Activated naive CD4-positive, alpha-beta T cell treated with anti-CD3 and anti-CD28 coated beads, Interleukin-2, amount 10 ng/mL, durations not matched to agents 7 days and 5 days (primary cell): ENCODE measurements at regions not wholly inside any gene's neighbourhood (a gene's known extent, or its start where the extent isn't known, plus 50 kb on each side); places are given as distances from the start of the nearest gene placed in this dataset.
"Not testable (repeated sequence)": the region's sequence is repeated elsewhere in the genome, so short reads cannot be mapped to it uniquely, and the experiment has no call there.

Experiments
- CTCF ChIA-PET: fragments of 350-600 bp; sonication (Branson Sonifier 250); formaldehyde crosslinking; loops from one replicate; lab custom pipeline; 2021; ENCODE audit warnings: antibody characterized with exemption; lab: Charles Lee
- DNase-seq: peaks from one replicate; pipeline ENCODE4 v3.0.0-alpha.2; 2020
- H3K27ac Mint-ChIP-seq: one replicate; pipeline ENCODE4 v1.8.0; 2021; ENCODE audit warnings: mild to moderate bottlenecking, moderate library complexity, mixed read lengths
- H3K27me3 Mint-ChIP-seq: one replicate; pipeline ENCODE4 v1.8.0; 2021; ENCODE audit warnings: mild to moderate bottlenecking, mixed read lengths
- H3K36me3 Mint-ChIP-seq: one replicate; pipeline ENCODE4 v1.8.0; 2021; ENCODE audit warnings: mixed read lengths
- H3K4me1 Mint-ChIP-seq: one replicate; pipeline ENCODE4 v1.8.0; 2021; ENCODE audit warnings: mixed read lengths
- H3K4me3 Mint-ChIP-seq: one replicate; pipeline ENCODE4 v1.8.0; 2021; ENCODE audit warnings: mild to moderate bottlenecking, moderate library complexity, mixed read lengths
- H3K9me3 Mint-ChIP-seq: one replicate; pipeline ENCODE4 v1.8.0; 2021; ENCODE audit warnings: mixed read lengths

DNA sequence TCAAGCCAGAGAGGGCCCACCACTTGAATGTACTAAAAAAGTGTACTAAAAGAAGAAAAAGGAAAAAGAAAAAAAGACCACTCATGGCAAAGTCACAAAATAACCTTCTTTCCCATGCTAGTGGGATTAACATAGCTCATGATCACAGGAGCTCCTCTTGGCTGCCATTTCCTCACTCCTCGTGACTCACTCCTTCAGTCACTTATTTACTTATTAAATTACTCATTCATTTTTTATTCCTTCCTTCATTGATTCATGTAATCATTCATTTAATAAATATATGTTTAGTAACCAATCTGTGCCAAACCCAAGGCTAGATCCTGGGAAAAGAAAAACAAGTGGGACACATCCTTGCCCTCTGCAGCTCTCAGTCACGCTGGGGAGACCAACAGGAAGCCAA, 300.5 kb downstream of the INSIG2 start:
- Mint-ChIP-seq H3K4me1 (no peaks in the 10 kb centered on the region), H3K36me3 (no peaks in the 10 kb centered on the region)
- CTCF ChIA-PET, result no interaction called here

DNA sequence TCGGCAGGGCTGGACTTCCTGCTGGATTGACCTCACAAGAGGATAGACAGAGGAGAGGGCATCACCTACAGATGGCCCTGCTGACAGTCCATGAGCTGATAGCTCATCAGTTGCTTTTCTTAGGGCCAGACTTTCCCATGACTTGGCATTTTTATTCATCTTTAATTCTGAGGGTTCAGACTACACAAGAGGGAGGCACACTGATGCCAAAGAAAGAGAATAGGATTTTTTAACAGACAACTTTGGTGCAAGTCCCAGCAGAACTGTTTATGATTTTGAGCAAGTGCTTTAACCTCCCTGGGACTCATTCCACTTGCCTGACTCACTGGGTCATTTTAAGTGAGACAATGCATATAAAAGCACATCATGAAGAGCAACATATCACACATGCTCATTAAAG, 299.2 kb downstream of the INSIG2 start:
- no peak overlapping the region for H3K4me3 Mint-ChIP-seq
- CTCF ChIA-PET, result no interaction called here
- no peak for DNase-seq
- H3K4me1 Mint-ChIP-seq, result no peaks in the 10 kb centered on the region
- no peak overlapping the region for H3K27ac Mint-ChIP-seq
- H3K27me3 Mint-ChIP-seq, result no peaks in the 10 kb centered on the region
- no peaks in the 10 kb centered on the region for H3K36me3 Mint-ChIP-seq
- no peaks in the 10 kb centered on the region for H3K9me3 Mint-ChIP-seq

More for the DNA sequence above, 300.5 kb downstream of the INSIG2 start:
- Mint-ChIP-seq H3K9me3 (no peaks in the 10 kb centered on the region), H3K27ac (no peak overlapping the region), H3K4me3 (no peak overlapping the region), H3K27me3 (no peaks in the 10 kb centered on the region)
- no peak for DNase-seq

GRCh38 chr2:118386641-118387302, 298.5 kb downstream of the INSIG2 start:
- no peak for DNase-seq
- no peaks in the 10 kb centered on the region for H3K36me3 Mint-ChIP-seq
- no peak overlapping the region for H3K4me3 Mint-ChIP-seq
- no peak overlapping the region for H3K27ac Mint-ChIP-seq
- no peaks in the 10 kb centered on the region for H3K4me1 Mint-ChIP-seq
- CTCF ChIA-PET, result no interaction called here
- no peaks in the 10 kb centered on the region for H3K9me3 Mint-ChIP-seq
- H3K27me3 Mint-ChIP-seq, result no peaks in the 10 kb centered on the region

GRCh38 chr2:118380915-118381653, 292.8 kb downstream of the INSIG2 start:
- CTCF ChIA-PET, result no interaction called here
- no peak overlapping the region for H3K4me3 Mint-ChIP-seq
- no peaks in the 10 kb centered on the region for H3K36me3 Mint-ChIP-seq
- no peaks in the 10 kb centered on the region for H3K9me3 Mint-ChIP-seq
- no peaks in the 10 kb centered on the region for H3K27me3 Mint-ChIP-seq
- no peak overlapping the region for H3K27ac Mint-ChIP-seq
- no peaks in the 10 kb centered on the region for H3K4me1 Mint-ChIP-seq
- DNase-seq, result no peak

DNA sequence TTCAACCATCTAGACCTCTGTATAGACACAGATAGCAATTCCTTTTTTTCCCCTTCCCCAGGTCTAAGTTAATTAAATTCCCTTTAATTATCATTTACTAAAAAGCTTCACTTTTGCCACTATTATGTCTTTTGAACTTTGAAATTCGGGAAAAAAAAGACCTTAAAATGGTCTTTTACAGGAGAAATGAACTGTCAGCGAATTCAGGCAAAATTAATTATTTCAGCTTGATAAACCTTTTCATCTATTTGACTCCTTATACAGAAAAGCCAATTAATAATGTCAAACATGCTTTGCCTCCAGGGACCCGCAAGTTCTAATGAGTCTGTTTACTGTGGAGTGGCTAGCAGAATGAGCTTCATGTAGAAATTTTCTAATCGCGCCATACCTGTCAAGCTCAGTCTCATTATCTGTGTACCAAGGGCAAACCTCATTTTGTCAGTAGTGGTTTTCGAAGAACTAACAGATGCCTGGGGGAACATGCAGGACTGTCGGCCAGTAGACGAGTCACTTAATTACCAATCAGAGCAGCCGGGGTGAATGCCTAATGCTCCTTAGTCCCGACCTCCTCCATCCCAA, 287.7 kb downstream of the INSIG2 start:
- Mint-ChIP-seq H3K4me3 (no peak overlapping the region), H3K4me1 (no peaks in the 10 kb centered on the region), H3K9me3 (no peaks in the 10 kb centered on the region), H3K27ac (no peak overlapping the region), H3K36me3 (no peaks in the 10 kb centered on the region), H3K27me3 (no peaks in the 10 kb centered on the region)
- DNase-seq, result no peak
- CTCF ChIA-PET, result no interaction called here

GRCh38 chr2:118374974-118375755, 286.9 kb downstream of the INSIG2 start:
- Mint-ChIP-seq H3K4me3 (no peak overlapping the region), H3K36me3 (no peaks in the 10 kb centered on the region), H3K27ac (no peak overlapping the region), H3K9me3 (no peaks in the 10 kb centered on the region), H3K4me1 (no peaks in the 10 kb centered on the region), H3K27me3 (no peaks in the 10 kb centered on the region)
- CTCF ChIA-PET, result no interaction called here
- DNase-seq, result no peak

GRCh38 chr2:118372886-118373830, 284.9 kb downstream of the INSIG2 start:
- Mint-ChIP-seq H3K4me1 (no peaks in the 10 kb centered on the region), H3K27ac (no peak overlapping the region), H3K9me3 (no peaks in the 10 kb centered on the region), H3K36me3 (no peaks in the 10 kb centered on the region), H3K27me3 (peaks cover 5% of the 10 kb centered on the region), H3K4me3 (no peak overlapping the region)
- CTCF ChIA-PET, result no interaction called here
- DNase-seq, result no peak

- Mint-ChIP-seq H3K27ac (no peak overlapping the region), H3K9me3 (no peaks in the 10 kb centered on the region), H3K4me3 (no peak overlapping the region), H3K27me3 (peaks cover 5% of the 10 kb centered on the region), H3K4me1 (no peaks in the 10 kb centered on the region), H3K36me3 (no peaks in the 10 kb centered on the region)
- DNase-seq, result no peak
- CTCF ChIA-PET, result no interaction called here
Observed at GRCh38 chr2:118371515-118371914, 283.2 kb downstream of the INSIG2 start.

GRCh38 chr2:118369521-118369920, 281.2 kb downstream of the INSIG2 start:
- H3K4me3 Mint-ChIP-seq, H3K27me3 Mint-ChIP-seq, H3K4me1 Mint-ChIP-seq, H3K36me3 Mint-ChIP-seq, H3K27ac Mint-ChIP-seq, DNase-seq, CTCF ChIA-PET, H3K9me3 Mint-ChIP-seq: not testable (repeated sequence)

DNA sequence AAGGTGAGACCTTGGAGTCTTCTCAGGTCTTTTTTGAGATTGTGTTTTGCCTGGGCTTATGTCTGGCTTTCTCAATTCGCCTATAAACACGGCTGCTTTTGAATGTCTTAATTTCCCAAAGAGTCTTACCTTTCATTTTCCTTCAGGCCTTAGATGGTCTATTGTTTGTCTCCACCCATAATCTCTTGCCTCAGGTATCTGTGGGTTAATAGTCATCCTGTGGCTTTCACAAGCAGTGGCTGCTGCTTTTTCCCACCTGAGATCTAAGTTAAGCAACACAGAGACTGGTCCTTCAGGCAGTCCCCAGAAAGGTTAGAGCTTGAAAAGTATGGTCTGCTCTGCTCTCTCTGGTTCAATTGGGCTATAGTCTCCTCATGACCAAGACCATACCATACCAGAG, 275.3 kb downstream of the INSIG2 start:
- H3K4me1 Mint-ChIP-seq, result no peaks in the 10 kb centered on the region
- no peak overlapping the region for H3K4me3 Mint-ChIP-seq
- CTCF ChIA-PET, result no interaction called here
- H3K27ac Mint-ChIP-seq, result no peak overlapping the region
- H3K9me3 Mint-ChIP-seq, result no peaks in the 10 kb centered on the region
- DNase-seq, result no peak
- H3K36me3 Mint-ChIP-seq, result no peaks in the 10 kb centered on the region
- peaks cover 3% of the 10 kb centered on the region for H3K27me3 Mint-ChIP-seq

DNA sequence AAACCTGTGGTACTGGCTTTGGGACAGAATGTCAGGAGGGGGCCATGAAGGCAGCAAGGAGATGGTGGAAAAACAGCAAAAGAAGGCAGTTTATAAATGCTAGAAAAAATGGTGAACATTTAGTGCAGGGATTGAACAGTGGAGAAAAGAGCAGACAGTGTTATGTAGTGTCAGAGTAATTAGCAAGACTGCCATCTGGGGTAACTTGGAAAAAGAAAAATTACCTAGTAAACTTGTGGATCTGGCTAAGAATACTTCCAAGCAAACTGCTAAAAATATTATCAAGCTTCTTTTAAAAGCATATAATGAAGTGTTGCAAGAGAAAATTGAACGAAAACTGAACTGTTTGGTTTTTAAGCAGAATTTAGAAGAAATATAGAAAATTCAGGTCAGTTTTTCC, 267.8 kb downstream of the INSIG2 start:
- Mint-ChIP-seq H3K4me3 (no peak overlapping the region), H3K27me3 (peaks cover 1% of the 10 kb centered on the region), H3K27ac (no peak overlapping the region), H3K36me3 (no peaks in the 10 kb centered on the region), H3K9me3 (no peaks in the 10 kb centered on the region), H3K4me1 (no peaks in the 10 kb centered on the region)
- CTCF ChIA-PET, result no interaction called here
- no peak for DNase-seq

- no peaks in the 10 kb centered on the region for H3K36me3 Mint-ChIP-seq
Observed at GRCh38 chr2:118351796-118352195, 263.5 kb downstream of the INSIG2 start.

GRCh38 chr2:118350621-118351020, 262.4 kb downstream of the INSIG2 start:
- no peaks in the 10 kb centered on the region for H3K36me3 Mint-ChIP-seq

More at GRCh38 chr2:118351796-118352195, 263.5 kb downstream of the INSIG2 start:
- Mint-ChIP-seq H3K9me3 (no peaks in the 10 kb centered on the region), H3K27ac (no peak overlapping the region), H3K4me1 (no peaks in the 10 kb centered on the region), H3K27me3 (peaks cover 11% of the 10 kb centered on the region), H3K4me3 (no peak overlapping the region)
- DNase-seq, result no peak
- CTCF ChIA-PET, result no interaction called here

More at GRCh38 chr2:118350621-118351020, 262.4 kb downstream of the INSIG2 start:
- Mint-ChIP-seq H3K4me3 (no peak overlapping the region), H3K9me3 (no peaks in the 10 kb centered on the region), H3K4me1 (no peaks in the 10 kb centered on the region), H3K27ac (no peak overlapping the region), H3K27me3 (peaks cover 11% of the 10 kb centered on the region)
- no peak for DNase-seq
- CTCF ChIA-PET, result no interaction called here
